Fibroblast of pulmonary artery (primary cell): ENCODE measurements at regions not wholly inside any gene's neighbourhood (a gene's known extent, or its start where the extent isn't known, plus 50 kb on each side); places are given as distances from the start of the nearest gene placed in this dataset.

Experiments
- DNase-seq: peaks from one replicate; pipeline ENCODE4 v3.0.0-alpha.2; 2010; ENCODE audit warnings: low read depth
- H3K4me3 ChIP-seq: replicated peaks from 2 replicates; pipeline ENCODE4 v1.5.1; 2011; ENCODE audit warnings: low read depth, mild to moderate bottlenecking, control low read depth, low read length, moderate library complexity
- TF ChIP-seq, protein P1 (sequence below): IDR thresholded peaks from 2 replicates; pipeline ENCODE4 v1.5.1; 2011; ENCODE audit warnings: mild to moderate bottlenecking, control low read depth, low read length, inconsistent platforms; ENCODE audit errors: missing control alignments

DNA sequence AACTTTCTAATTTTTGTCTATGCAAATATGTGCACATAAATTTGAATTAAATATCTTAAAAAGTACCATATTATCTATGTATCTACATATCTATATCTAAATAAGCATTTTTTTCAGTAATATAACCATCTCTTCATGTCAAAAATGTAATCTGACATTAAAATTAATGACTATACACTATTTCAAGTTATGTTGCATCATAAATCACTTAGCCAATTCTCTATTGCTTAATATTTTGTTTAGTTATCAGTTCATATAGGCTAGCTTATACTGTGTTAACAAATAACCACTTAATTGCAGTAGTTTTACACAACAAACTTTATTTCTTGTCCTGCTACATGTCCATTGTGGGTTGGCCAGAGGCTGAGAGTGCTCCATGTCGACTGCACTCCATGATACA lies 360.8 kb downstream of the EPM2A start:
- no peak overlapping the region for H3K4me3 ChIP-seq
- TF ChIP-seq, protein P1, sequence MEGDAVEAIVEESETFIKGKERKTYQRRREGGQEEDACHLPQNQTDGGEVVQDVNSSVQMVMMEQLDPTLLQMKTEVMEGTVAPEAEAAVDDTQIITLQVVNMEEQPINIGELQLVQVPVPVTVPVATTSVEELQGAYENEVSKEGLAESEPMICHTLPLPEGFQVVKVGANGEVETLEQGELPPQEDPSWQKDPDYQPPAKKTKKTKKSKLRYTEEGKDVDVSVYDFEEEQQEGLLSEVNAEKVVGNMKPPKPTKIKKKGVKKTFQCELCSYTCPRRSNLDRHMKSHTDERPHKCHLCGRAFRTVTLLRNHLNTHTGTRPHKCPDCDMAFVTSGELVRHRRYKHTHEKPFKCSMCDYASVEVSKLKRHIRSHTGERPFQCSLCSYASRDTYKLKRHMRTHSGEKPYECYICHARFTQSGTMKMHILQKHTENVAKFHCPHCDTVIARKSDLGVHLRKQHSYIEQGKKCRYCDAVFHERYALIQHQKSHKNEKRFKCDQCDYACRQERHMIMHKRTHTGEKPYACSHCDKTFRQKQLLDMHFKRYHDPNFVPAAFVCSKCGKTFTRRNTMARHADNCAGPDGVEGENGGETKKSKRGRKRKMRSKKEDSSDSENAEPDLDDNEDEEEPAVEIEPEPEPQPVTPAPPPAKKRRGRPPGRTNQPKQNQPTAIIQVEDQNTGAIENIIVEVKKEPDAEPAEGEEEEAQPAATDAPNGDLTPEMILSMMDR: no peak
- DNase-seq: no peak

DNA sequence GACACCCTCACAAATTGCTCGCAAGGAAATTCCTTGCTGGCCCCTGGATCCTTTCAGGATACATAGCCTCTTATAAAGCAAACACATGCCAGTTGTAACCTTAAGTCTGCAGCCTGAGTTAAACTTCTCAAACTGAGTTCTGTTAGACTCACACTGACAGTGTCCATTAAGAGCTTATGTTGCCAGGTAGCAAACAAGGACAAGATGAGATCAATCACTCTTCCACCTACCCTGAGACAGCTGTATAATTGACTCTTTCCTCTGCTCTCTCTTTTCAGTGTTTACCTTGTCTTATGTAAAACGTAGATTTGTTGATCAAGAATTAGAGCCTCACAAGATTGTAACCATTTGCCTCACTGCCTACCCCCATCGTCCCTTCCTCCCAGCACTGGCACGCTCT lies 359.8 kb downstream of the EPM2A start:
- no peak for DNase-seq
- TF ChIP-seq, protein P1: no peak

DNA sequence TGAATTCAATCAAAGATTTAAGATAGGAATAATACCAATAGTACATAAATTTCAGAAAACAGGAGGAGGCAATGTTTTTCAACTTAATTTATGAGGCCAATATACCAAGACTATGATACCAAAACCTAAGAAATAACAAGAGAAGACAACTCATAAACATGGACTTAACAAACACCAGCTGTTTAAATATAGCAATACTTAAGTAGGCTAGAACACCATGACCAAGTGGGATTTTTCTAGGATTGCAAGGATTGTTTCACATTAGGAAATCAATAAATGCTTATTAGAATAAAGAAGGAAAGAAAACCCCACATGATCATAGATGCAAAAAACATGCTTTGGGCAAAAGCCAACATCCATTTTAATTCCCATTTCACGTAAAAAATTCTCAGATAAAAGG lies 355.1 kb downstream of the EPM2A start:
- H3K4me3 ChIP-seq: no peak overlapping the region
- no peak for DNase-seq
- TF ChIP-seq, protein P1: no peak

More for the DNA sequence above, 359.8 kb downstream of the EPM2A start:
- H3K4me3 ChIP-seq: no peak overlapping the region

DNA sequence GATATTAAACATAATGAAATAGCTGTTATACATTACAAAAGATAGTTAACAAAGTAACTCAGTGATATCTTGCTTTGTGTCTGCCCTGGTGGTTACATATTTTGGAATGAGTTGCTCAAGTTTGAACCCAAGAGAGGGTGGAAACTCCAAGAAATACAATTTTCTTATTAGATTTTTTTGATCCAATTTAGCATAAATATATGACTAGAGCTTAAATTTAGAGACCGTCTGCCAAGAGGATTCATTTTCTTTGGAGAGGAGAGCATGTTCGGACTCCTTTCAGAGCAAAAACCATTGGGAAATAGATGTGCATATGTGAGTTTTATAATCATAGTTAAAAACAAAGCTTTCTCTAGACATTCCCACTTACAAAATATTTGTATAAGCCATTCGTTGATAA lies 353.4 kb downstream of the EPM2A start:
- TF ChIP-seq, protein P1: no peak
- no peak for DNase-seq
- no peak overlapping the region for H3K4me3 ChIP-seq

DNA sequence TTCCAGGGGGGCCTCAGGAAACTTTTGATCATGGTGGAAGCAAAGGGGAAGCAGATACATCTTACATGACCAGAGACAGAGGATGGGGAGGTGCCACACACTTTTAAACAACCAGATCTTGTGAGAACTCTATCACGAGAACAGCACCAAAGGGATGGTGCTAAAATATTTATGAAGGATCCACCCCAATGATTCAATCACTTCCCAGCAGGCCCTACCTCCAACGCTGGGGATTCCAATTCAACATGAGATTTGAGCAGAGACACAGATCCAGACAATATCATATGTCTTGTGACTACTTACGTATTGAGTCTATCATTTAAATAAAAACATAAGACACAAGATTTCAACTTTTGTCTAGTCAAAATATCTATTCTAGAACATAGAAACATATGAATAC lies 351.9 kb downstream of the EPM2A start:
- TF ChIP-seq, protein P1: no peak
- H3K4me3 ChIP-seq: no peak overlapping the region
- no peak for DNase-seq

DNA sequence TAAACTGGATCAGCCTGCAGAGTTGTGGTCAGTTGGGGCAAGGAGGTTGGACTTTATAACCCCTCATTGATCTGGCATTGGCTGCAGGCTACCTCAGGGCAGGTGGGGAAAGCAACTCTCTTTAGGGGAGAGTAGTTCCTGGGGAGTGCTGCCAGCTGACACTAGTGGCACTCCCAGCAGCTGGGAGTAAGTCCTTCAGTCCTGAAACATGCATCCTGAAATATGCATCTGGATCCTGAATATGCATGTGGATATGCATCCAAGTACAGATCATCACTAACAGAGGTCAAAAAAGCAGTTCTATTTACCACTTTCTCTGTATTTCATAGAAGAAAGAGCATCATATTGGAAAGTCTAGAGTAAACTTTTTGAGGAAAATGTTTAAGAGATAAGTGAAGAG lies 350.8 kb downstream of the EPM2A start:
- no peak for DNase-seq
- TF ChIP-seq, protein P1: no peak
- H3K4me3 ChIP-seq: no peak overlapping the region

DNA sequence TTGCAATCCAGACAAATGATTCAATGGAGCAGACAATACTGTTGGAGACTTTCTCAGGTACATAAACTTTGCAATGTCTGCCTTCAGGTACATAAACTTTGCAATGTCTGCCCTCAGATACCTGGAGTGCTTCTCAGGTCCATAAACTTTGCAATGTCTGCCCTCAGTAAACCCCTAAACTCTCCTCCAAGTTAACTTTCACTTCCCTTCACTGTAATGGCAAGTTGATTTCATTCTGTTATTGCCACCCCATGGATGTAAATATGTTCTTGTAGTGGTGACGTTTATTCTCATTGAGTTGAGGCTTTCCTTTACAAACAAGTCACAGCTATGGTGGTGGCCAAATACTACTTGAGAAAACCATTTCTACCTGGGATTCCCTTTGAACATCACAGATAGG lies 338.8 kb downstream of the EPM2A start:
- DNase-seq: no peak
- H3K4me3 ChIP-seq: no peak overlapping the region
- TF ChIP-seq, protein P1: no peak
